OCI-LY3 (cell line): ENCODE measurements at regions not wholly inside any gene's neighbourhood (a gene's known extent, or its start where the extent isn't known, plus 50 kb on each side); places are given as distances from the start of the nearest gene placed in this dataset.

Experiments used
- H2AFZ ChIP-seq: fragments of 200-600, 300-600 bp; shearing (Covaris generic); 2 replicates; pipeline ENCODE4 v1.6.0; 2014; ENCODE audit warnings: antibody characterized with exemption, low read depth, low read length
- H3K27ac ChIP-seq: fragments of 200-600, 300-600 bp; sonication (generic); 2 replicates; pipeline ENCODE4 v1.5.1; 2014; ENCODE audit warnings: mild to moderate bottlenecking, low read length, moderate library complexity, mixed read lengths
- H3K27me3 ChIP-seq: fragments of 200-600, 300-600 bp; sonication (generic); 2 replicates; pipeline ENCODE4 v1.6.1; 2014; ENCODE audit warnings: low read depth, low read length, mixed read lengths
- H3K36me3 ChIP-seq: fragments of 200-600, 300-600 bp; sonication (generic); replicated peaks from 2 replicates; pipeline ENCODE3; 2014; ENCODE audit warnings: low read depth, low read length, mixed read lengths
- H3K4me1 ChIP-seq: fragments of 300-600, 200-600 bp; sonication (generic); 2 replicates; pipeline ENCODE4 v1.6.1; 2014; ENCODE audit warnings: low read length, mixed read lengths
- H3K4me2 ChIP-seq: fragments of 200-600, 300-600 bp; sonication (generic); 2 replicates; pipeline ENCODE4 v1.6.1; 2014; ENCODE audit warnings: low read length, mixed read lengths
- H3K4me3 ChIP-seq: fragments of 300-600, 200-600 bp; sonication (generic); 2 replicates; pipeline ENCODE4 v1.5.1; 2014; ENCODE audit warnings: antibody characterized with exemption, mild to moderate bottlenecking, low read length, moderate library complexity
- H3K79me2 ChIP-seq: fragments of 300-600, 200-600 bp; shearing (Covaris generic); 2 replicates; pipeline ENCODE4 v1.6.1; 2014; ENCODE audit warnings: mild to moderate bottlenecking, low read length, mixed read lengths
- H3K9ac ChIP-seq: fragments of 300-600, 200-600 bp; shearing (Covaris generic); 2 replicates; pipeline ENCODE4 v1.6.0; 2014; ENCODE audit warnings: mild to moderate bottlenecking, low read length, moderate library complexity
- H3K9me3 ChIP-seq: fragments of 200-600, 300-600 bp; shearing (Covaris generic); 2 replicates; pipeline ENCODE4 v1.6.1; 2014; ENCODE audit warnings: low read length, mixed read lengths; ENCODE audit not compliant: insufficient read depth
- H4K20me1 ChIP-seq: fragments of 200-600, 300-600 bp; sonication (generic); 2 replicates; pipeline ENCODE4 v1.6.1; 2016; ENCODE audit warnings: low read length, mixed read lengths; ENCODE audit not compliant: insufficient read depth
- CTCF ChIP-seq: fragments of 200-600, 300-600 bp; sonication (generic); IDR thresholded peaks from 2 replicates; pipeline ENCODE4 v1.5.1; 2014; ENCODE audit warnings: antibody characterized with exemption, low read length, low read depth
- EZH2phosphoT487 ChIP-seq: fragments of 200-600 bp; shearing (Covaris generic); IDR thresholded peaks from 2 replicates; pipeline ENCODE4 v1.6.1; 2018; ENCODE audit warnings: antibody characterized with exemption, mixed run types, low read depth

DNA sequence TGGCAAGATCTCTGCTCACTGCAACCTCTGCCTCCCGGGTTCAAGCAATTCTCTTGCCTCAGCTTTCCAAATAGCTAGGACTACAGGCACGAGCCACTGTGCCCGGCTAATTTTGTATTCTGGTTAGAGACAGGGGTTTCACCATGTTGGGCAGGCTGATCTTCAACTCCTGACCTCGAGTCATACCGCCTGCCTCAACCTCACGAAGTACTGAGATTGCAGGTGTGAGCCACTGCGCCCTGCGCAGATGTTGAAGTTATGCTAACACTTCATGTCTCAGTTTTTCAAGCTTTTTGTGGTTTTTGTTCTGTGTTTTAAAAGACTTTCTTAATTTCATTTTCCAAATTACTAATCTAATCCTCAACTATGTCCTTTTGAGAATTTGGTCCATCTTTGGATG, 154.4 kb upstream of the TLL1 start:
- TF ChIP-seq CTCF = no peak
- TF ChIP-seq EZH2phosphoT487 = no peak
- no peaks in the 10 kb centered on the region for H3K9me3 ChIP-seq
- no peaks in the 10 kb centered on the region for H4K20me1 ChIP-seq
- peaks cover 6% of the 10 kb centered on the region; the same call in 1 of the 2 replicates for H3K4me1 ChIP-seq
- no peak overlapping the region for H2AFZ ChIP-seq
- no peak overlapping the region for H3K4me3 ChIP-seq
- H3K9ac ChIP-seq = no peak overlapping the region
- no peaks in the 10 kb centered on the region for H3K27me3 ChIP-seq
- H3K79me2 ChIP-seq = no peaks in the 10 kb centered on the region
- H3K36me3 ChIP-seq = no peaks in the 10 kb centered on the region
- H3K27ac ChIP-seq = no peak overlapping the region
- H3K4me2 ChIP-seq = no peak overlapping the region

GRCh38 chr4:165720411-165721082, 152.5 kb upstream of the TLL1 start:
- Histone ChIP-seq H3K9me3 (no peaks in the 10 kb centered on the region), H3K79me2 (no peaks in the 10 kb centered on the region), H3K27ac (no peak overlapping the region), H3K27me3 (no peaks in the 10 kb centered on the region), H3K9ac (no peak overlapping the region), H2AFZ (no peak overlapping the region), H3K4me2 (no peak overlapping the region), H4K20me1 (no peaks in the 10 kb centered on the region), H3K36me3 (no peaks in the 10 kb centered on the region), H3K4me1 (peaks cover 6% of the 10 kb centered on the region; the same call in 1 of the 2 replicates), H3K4me3 (no peak overlapping the region)
- TF ChIP-seq EZH2phosphoT487 (no peak), CTCF (no peak)

DNA sequence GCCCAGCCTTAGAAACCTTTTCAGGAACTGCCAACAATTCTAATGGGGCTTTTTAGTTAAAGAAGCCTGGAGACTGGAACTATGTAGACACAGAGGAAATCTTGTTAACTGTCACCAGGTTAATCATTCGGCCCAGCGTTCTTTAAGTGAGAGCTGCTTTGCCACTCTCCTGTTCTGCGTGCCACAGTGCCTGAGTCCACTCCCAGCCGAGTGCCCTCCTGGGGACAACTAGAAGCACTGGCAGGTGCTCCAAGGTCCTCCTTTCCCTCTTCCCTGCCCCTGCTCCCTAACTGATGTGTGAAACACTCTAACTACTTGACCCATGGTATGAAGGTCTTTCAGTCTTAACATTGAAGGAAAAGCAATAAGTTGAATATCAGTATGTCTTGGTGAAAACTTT, 151.2 kb upstream of the TLL1 start:
- no peak overlapping the region for H3K4me2 ChIP-seq
- no peaks in the 10 kb centered on the region for H4K20me1 ChIP-seq
- no peaks in the 10 kb centered on the region for H3K9me3 ChIP-seq
- H3K4me3 ChIP-seq = no peak overlapping the region
- no peak for TF ChIP-seq EZH2phosphoT487
- no peak for TF ChIP-seq CTCF
- no peaks in the 10 kb centered on the region for H3K36me3 ChIP-seq
- peaks cover 6% of the 10 kb centered on the region; the same call in 1 of the 2 replicates for H3K4me1 ChIP-seq
- H3K27me3 ChIP-seq = no peaks in the 10 kb centered on the region
- no peaks in the 10 kb centered on the region for H3K79me2 ChIP-seq
- no peak overlapping the region for H2AFZ ChIP-seq
- H3K27ac ChIP-seq = no peak overlapping the region
- no peak overlapping the region for H3K9ac ChIP-seq

GRCh38 chr4:165723051-165723795, 149.8 kb upstream of the TLL1 start:
- H2AFZ ChIP-seq = no peak overlapping the region
- no peak for TF ChIP-seq EZH2phosphoT487
- TF ChIP-seq CTCF = no peak
- H3K9me3 ChIP-seq = no peaks in the 10 kb centered on the region
- H3K4me2 ChIP-seq = no peak overlapping the region
- H3K9ac ChIP-seq = no peak overlapping the region
- no peaks in the 10 kb centered on the region for H3K79me2 ChIP-seq
- H3K4me1 ChIP-seq = peaks cover 6% of the 10 kb centered on the region; the same call in 1 of the 2 replicates
- H3K27me3 ChIP-seq = no peaks in the 10 kb centered on the region
- H3K36me3 ChIP-seq = no peaks in the 10 kb centered on the region
- no peak overlapping the region for H3K4me3 ChIP-seq
- no peaks in the 10 kb centered on the region for H4K20me1 ChIP-seq
- H3K27ac ChIP-seq = no peak overlapping the region
